GM23338 (cell line): ENCODE measurements at regions not wholly inside any gene's neighbourhood (a gene's known extent, or its start where the extent isn't known, plus 50 kb on each side); places are given as distances from the start of the nearest gene placed in this dataset.

Experiments
- ATAC-seq: fragments of 200-7000 bp; cut with Tn5 transposase; 3 replicates; pipeline ENCODE4 v1.9.1; 2020
- DNase-seq: peaks from one replicate; pipeline ENCODE4 v3.0.0-alpha.2; 2015; ENCODE audit warnings: low spot score
- H2AFZ ChIP-seq: fragments of 200-600 bp; sonication (generic); 2 replicates; pipeline ENCODE4 v1.8.0; 2016; ENCODE audit warnings: antibody characterized with exemption, mild to moderate bottlenecking, moderate library complexity
- H3F3A ChIP-seq: fragments of 200-600 bp; sonication (generic); replicated peaks from 2 replicates; pipeline ENCODE4 v1.8.0; 2017; ENCODE audit warnings: antibody characterized with exemption, mixed run types, low read depth
- H3K27ac ChIP-seq: fragments of 200-600 bp; sonication (generic); 2 replicates; pipeline ENCODE4 v1.6.1; 2016; ENCODE audit warnings: low read depth
- H3K27me3 ChIP-seq: fragments of 200-600 bp; sonication (generic); 2 replicates; pipeline ENCODE4 v1.8.0; 2016; ENCODE audit warnings: mild to moderate bottlenecking, mixed run types, moderate library complexity; ENCODE audit not compliant: insufficient read depth
- H3K36me3 ChIP-seq: fragments of 200-600 bp; sonication (generic); 2 replicates; pipeline ENCODE4 v1.8.0; 2016; ENCODE audit warnings: mild to moderate bottlenecking; ENCODE audit not compliant: insufficient read depth
- H3K4me1 ChIP-seq: fragments of 200-600 bp; sonication (generic); 2 replicates; pipeline ENCODE4 v1.8.0; 2016; ENCODE audit warnings: mild to moderate bottlenecking, moderate library complexity; ENCODE audit not compliant: insufficient read depth
- H3K4me2 ChIP-seq: fragments of 200-600 bp; sonication (generic); 2 replicates; pipeline ENCODE4 v1.7.1; 2017; ENCODE audit warnings: mixed run types
- H3K4me3 ChIP-seq: fragments of 200-600 bp; sonication (generic); 2 replicates; pipeline ENCODE4 v1.6.1; 2016; ENCODE audit warnings: mixed run types
- H3K79me2 ChIP-seq: fragments of 200-600 bp; sonication (generic); replicated peaks from 2 replicates; pipeline ENCODE4 v1.8.0; 2017; ENCODE audit warnings: mild to moderate bottlenecking; ENCODE audit not compliant: insufficient read depth
- H3K9me2 ChIP-seq: fragments of 200-600 bp; sonication (generic); 2 replicates; pipeline ENCODE4 v1.8.0; 2017; ENCODE audit not compliant: insufficient read depth
- H4K20me1 ChIP-seq: fragments of 200-600 bp; sonication (generic); replicated peaks from 2 replicates; pipeline ENCODE4 v1.8.0; 2017; ENCODE audit warnings: mild to moderate bottlenecking; ENCODE audit not compliant: insufficient read depth
- H3K27ac Mint-ChIP-seq: 2 replicates; pipeline ENCODE4 v1.8.0; 2020; ENCODE audit warnings: inconsistent platforms, mild to moderate bottlenecking, moderate library complexity, mixed read lengths
- H3K27me3 Mint-ChIP-seq: 3 replicates; pipeline ENCODE4 v1.8.0; 2022; ENCODE audit warnings: low read depth, mild to moderate bottlenecking, moderate library complexity, mixed read lengths, inconsistent platforms; ENCODE audit not compliant: insufficient read depth, poor library complexity
- H3K36me3 Mint-ChIP-seq: 3 replicates; pipeline ENCODE4 v1.8.0; 2021; ENCODE audit warnings: low read depth, mild to moderate bottlenecking, inconsistent platforms, moderate library complexity, mixed read lengths
- H3K4me1 Mint-ChIP-seq: 3 replicates; pipeline ENCODE4 v1.8.0; 2020; ENCODE audit warnings: mild to moderate bottlenecking, inconsistent platforms, mixed read lengths
- H3K4me3 Mint-ChIP-seq: 3 replicates; pipeline ENCODE4 v1.8.0; 2021; ENCODE audit warnings: moderate library complexity, mild to moderate bottlenecking, inconsistent platforms, mixed read lengths
- H3K9me3 Mint-ChIP-seq: 3 replicates; pipeline ENCODE4 v1.8.0; 2020; ENCODE audit warnings: moderate library complexity, mild to moderate bottlenecking, inconsistent platforms, mixed read lengths
- CREB1 ChIP-seq: fragments of 250-450 bp; sonication (Bioruptor Pico); IDR thresholded peaks from 2 replicates; pipeline ENCODE4 v1.5.0; 2020; ENCODE audit warnings: low read depth, mild to moderate bottlenecking, moderate library complexity
- CTCF ChIP-seq, 2 experiments: fragments of 200-600 bp in 1 of 2; sonication (generic) in 1 of 2; conservative IDR thresholded peaks; 2 replicates each; pipeline versions ENCODE4 v1.5.1 to v1.6.1; 2016 to 2017; ENCODE audit warnings: antibody characterized with exemption in 2 of 2, low read depth in 2 of 2, mild to moderate bottlenecking in 2 of 2, moderate library complexity in 1 of 2
- ETS1 ChIP-seq: IDR thresholded peaks from 2 replicates; pipeline ENCODE4 v1.6.1; 2016; ENCODE audit warnings: antibody characterized with exemption
- EZH2 ChIP-seq: fragments of 200-600 bp; sonication (generic); IDR thresholded peaks from one replicate; pipeline ENCODE4 v1.8.0; 2017; ENCODE audit warnings: antibody characterized with exemption, mild to moderate bottlenecking, low read depth; ENCODE audit not compliant: unreplicated experiment
- EZH2phosphoT487 ChIP-seq: fragments of 200-600 bp; sonication (generic); IDR thresholded peaks from one replicate; pipeline ENCODE4 v1.8.1; 2018; ENCODE audit warnings: antibody characterized with exemption; ENCODE audit not compliant: unreplicated experiment
- JUNB ChIP-seq: IDR thresholded peaks from one replicate; pipeline ENCODE4 v1.6.1; 2016; ENCODE audit warnings: antibody characterized with exemption; ENCODE audit not compliant: unreplicated experiment
- NANOG ChIP-seq: IDR thresholded peaks from 2 replicates; pipeline ENCODE4 v1.6.1; 2016; ENCODE audit warnings: antibody characterized with exemption, borderline replicate concordance
- POLR2AphosphoS5 ChIP-seq: IDR thresholded peaks from 2 replicates; pipeline ENCODE4 v1.6.1; 2016; ENCODE audit warnings: antibody characterized with exemption, low read depth
- REST ChIP-seq: IDR thresholded peaks from one replicate; pipeline ENCODE4 v1.6.1; 2018; ENCODE audit warnings: antibody characterized with exemption; ENCODE audit not compliant: unreplicated experiment
- STAT1 ChIP-seq: IDR thresholded peaks from one replicate; pipeline ENCODE4 v1.6.1; 2016; ENCODE audit warnings: antibody characterized with exemption; ENCODE audit not compliant: unreplicated experiment
- ZNF114 ChIP-seq: fragments of 250-450 bp; sonication (Bioruptor Pico); IDR thresholded peaks from 2 replicates; pipeline ENCODE4 v1.5.0; 2020; ENCODE audit warnings: mild to moderate bottlenecking, moderate library complexity
- ZNF331 ChIP-seq: fragments of 250-450 bp; sonication (Bioruptor Pico); IDR thresholded peaks from 2 replicates; pipeline ENCODE4 v1.5.0; 2020; ENCODE audit warnings: low read depth, mild to moderate bottlenecking, moderate library complexity
- ZNF462 ChIP-seq: fragments of 250-450 bp; sonication (Bioruptor Pico); IDR thresholded peaks from 2 replicates; pipeline ENCODE4 v1.5.0; 2020; ENCODE audit warnings: mild to moderate bottlenecking, moderate library complexity

- no peaks in the 10 kb centered on the region for H3F3A ChIP-seq
- Mint-ChIP-seq H3K27ac (no peak overlapping the region), H3K4me3 (no peak overlapping the region), H3K4me1 (peaks cover 11% of the 10 kb centered on the region), H3K27me3 (peaks cover 6% of the 10 kb centered on the region), H3K36me3 (no peaks in the 10 kb centered on the region), H3K9me3 (peaks cover 4% of the 10 kb centered on the region; the same call in 2 of the 3 replicates)
- H3K27me3 ChIP-seq = no peaks in the 10 kb centered on the region
- no peak overlapping the region for H3K4me2 ChIP-seq
- no peak overlapping the region for H3K4me3 ChIP-seq
- H2AFZ ChIP-seq = no peak overlapping the region
- H3K79me2 ChIP-seq = no peaks in the 10 kb centered on the region
- DNase-seq (no peak), ATAC-seq (no peak)
- peaks cover 3% of the 10 kb centered on the region; the same call in 1 of the 2 replicates for H3K4me1 ChIP-seq
- H3K9me2 ChIP-seq = no peaks in the 10 kb centered on the region
- H3K27ac ChIP-seq = no peak overlapping the region
- TF ChIP-seq EZH2 = no peak
- no peak for TF ChIP-seq CREB1 (CRISPR knock-in tag)
- TF ChIP-seq ZNF462 (CRISPR knock-in tag) = no peak
- TF ChIP-seq NANOG = no peak
- TF ChIP-seq REST = no peak
- TF ChIP-seq POLR2AphosphoS5 = no peak
- TF ChIP-seq STAT1 = no peak
- no peak for TF ChIP-seq EZH2phosphoT487
- TF ChIP-seq ETS1 = no peak
- no peak for TF ChIP-seq ZNF114 (CRISPR knock-in tag)
- TF ChIP-seq CTCF (conservative IDR thresholded peaks at IDR 0.05; ENCODE audit: low read depth in 2 of 2) = no peak
- TF ChIP-seq JUNB = no peak
- TF ChIP-seq ZNF331 (CRISPR knock-in tag) = no peak
- H3K36me3 ChIP-seq = no peaks in the 10 kb centered on the region
- H4K20me1 ChIP-seq = no peaks in the 10 kb centered on the region
Measured at GRCh38 chr20:58576603-58576970, 61.4 kb upstream of the APCDD1L start.
